WERI-Rb-1 (cell line): ENCODE measurements at regions not wholly inside any gene's neighbourhood (a gene's known extent, or its start where the extent isn't known, plus 50 kb on each side); places are given as distances from the start of the nearest gene placed in this dataset.

ENCODE experiments used
- DNase-seq: peaks from one replicate; pipeline ENCODE4 v3.0.0-alpha.2; 2020
- H3K27ac ChIP-seq: fragments of 250-450 bp; sonication (Bioruptor Pico); 2 replicates; pipeline ENCODE4 v1.5.1; 2020; ENCODE audit warnings: mild to moderate bottlenecking, moderate library complexity
- H3K27me3 ChIP-seq: fragments of 250-450 bp; sonication (Bioruptor Pico); 2 replicates; pipeline ENCODE4 v1.5.1; 2021; ENCODE audit warnings: mild to moderate bottlenecking, low read depth, moderate library complexity; ENCODE audit not compliant: insufficient read depth, severe bottlenecking
- H3K36me3 ChIP-seq: fragments of 250-450 bp; sonication (Bioruptor Pico); 2 replicates; pipeline ENCODE4 v1.5.1; 2020; ENCODE audit warnings: mild to moderate bottlenecking, moderate library complexity
- H3K4me3 ChIP-seq: 2 replicates; pipeline ENCODE4 v1.5.1; 2011; ENCODE audit warnings: low read depth, mild to moderate bottlenecking, control low read depth, low read length
- H3K9me3 ChIP-seq: fragments of 250-450 bp; sonication (Bioruptor Pico); 2 replicates; pipeline ENCODE4 v1.5.1; 2021; ENCODE audit warnings: mild to moderate bottlenecking, moderate library complexity; ENCODE audit not compliant: severe bottlenecking
- TF ChIP-seq, protein P1 (sequence below): IDR thresholded peaks from 2 replicates; pipeline ENCODE4 v1.5.1; 2011; ENCODE audit warnings: low read depth, mild to moderate bottlenecking, control low read depth, inconsistent platforms, low read length

DNA sequence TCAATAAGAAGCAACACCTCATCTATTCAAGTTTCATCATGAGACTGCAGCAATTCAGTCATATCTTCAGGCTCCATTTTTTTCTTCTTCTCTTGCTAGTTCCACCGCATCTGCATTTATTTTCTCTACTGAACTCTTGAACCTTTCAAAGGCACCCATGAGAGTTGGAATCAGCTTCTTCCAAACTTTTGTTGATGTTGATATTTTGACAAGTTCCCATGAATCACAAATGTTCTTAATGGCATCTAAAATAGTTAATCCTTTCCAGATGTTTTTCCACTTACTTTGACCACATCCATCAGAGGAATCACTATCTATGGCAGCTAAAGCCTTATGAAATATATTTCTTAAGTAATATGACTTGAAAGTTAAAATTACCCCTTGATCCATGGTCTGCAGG is 434.3 kb downstream of the GPATCH2 start:
- no peak overlapping the region for H3K4me3 ChIP-seq
- TF ChIP-seq, protein P1, sequence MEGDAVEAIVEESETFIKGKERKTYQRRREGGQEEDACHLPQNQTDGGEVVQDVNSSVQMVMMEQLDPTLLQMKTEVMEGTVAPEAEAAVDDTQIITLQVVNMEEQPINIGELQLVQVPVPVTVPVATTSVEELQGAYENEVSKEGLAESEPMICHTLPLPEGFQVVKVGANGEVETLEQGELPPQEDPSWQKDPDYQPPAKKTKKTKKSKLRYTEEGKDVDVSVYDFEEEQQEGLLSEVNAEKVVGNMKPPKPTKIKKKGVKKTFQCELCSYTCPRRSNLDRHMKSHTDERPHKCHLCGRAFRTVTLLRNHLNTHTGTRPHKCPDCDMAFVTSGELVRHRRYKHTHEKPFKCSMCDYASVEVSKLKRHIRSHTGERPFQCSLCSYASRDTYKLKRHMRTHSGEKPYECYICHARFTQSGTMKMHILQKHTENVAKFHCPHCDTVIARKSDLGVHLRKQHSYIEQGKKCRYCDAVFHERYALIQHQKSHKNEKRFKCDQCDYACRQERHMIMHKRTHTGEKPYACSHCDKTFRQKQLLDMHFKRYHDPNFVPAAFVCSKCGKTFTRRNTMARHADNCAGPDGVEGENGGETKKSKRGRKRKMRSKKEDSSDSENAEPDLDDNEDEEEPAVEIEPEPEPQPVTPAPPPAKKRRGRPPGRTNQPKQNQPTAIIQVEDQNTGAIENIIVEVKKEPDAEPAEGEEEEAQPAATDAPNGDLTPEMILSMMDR = no peak
- H3K27me3 ChIP-seq = no peaks in the 10 kb centered on the region
- no peak overlapping the region for H3K27ac ChIP-seq
- H3K9me3 ChIP-seq = no peaks in the 10 kb centered on the region
- no peaks in the 10 kb centered on the region for H3K36me3 ChIP-seq
- no peak for DNase-seq

DNA sequence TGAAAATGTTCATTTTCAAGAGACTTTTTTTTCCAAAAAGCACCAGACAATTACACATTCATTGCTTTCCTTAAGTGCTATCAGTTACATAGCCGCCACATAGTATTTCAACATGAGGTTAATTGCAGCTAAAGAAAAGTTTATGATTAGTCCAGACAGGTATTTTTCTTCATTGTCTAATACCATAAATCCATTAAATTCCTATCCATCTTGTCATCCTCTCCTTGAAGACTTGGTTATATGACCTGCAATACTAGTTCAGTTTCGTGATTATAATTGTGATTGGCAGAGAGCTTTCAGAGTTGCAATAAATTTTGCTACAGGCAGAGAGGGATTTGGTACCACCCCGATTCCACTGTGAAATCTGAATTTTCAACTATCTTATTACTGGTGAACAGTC is 437.7 kb downstream of the GPATCH2 start:
- Histone ChIP-seq H3K4me3 (no peak overlapping the region), H3K9me3 (no peaks in the 10 kb centered on the region), H3K27ac (no peak overlapping the region), H3K27me3 (no peaks in the 10 kb centered on the region), H3K36me3 (no peaks in the 10 kb centered on the region)
- no peak for DNase-seq
- TF ChIP-seq, protein P1 = no peak

DNA sequence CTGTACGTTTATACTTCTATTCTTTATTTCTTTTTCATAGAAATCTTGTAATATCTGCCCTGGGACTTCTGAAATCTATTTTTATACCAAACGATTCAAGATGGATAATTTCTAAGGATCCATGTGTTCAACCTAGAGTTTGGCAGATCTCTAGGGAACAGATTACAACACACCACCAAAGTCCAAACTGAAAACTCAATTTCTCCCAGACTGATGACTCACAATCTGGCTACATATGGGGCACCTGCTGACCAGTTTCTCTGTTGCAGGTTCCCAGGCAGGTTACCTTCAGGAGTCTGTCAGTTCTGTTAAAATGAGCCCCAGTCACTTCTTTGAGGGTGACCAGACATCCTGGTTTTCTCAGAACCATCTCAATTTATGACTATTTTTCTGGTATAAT is 439.4 kb downstream of the GPATCH2 start:
- no peak for DNase-seq
- Histone ChIP-seq H3K9me3 (no peaks in the 10 kb centered on the region), H3K27ac (no peak overlapping the region), H3K36me3 (no peaks in the 10 kb centered on the region), H3K4me3 (no peak overlapping the region), H3K27me3 (no peaks in the 10 kb centered on the region)
- TF ChIP-seq, protein P1 = no peak

DNA sequence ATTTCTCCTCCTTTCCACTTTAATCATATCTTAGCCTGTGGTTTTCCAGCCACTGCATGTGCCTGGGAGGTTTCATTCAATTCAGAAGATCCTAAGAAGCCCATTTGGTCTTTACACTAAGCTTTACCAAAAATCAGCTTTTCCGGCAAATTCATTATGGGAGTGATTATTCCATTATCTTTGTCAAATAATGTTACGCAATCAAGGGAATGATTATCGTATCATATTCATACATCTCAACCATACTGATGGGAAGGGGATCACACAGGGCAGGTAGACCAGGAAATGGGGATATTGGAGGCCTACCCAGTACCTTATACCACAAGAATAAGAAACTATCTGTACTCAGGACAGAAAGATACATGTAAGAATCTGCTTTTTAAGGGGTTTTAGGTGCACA is 440.5 kb downstream of the GPATCH2 start:
- TF ChIP-seq, protein P1 = no peak
- Histone ChIP-seq H3K36me3 (no peaks in the 10 kb centered on the region), H3K9me3 (no peaks in the 10 kb centered on the region), H3K27ac (no peak overlapping the region), H3K27me3 (no peaks in the 10 kb centered on the region), H3K4me3 (no peak overlapping the region)
- no peak for DNase-seq

DNA sequence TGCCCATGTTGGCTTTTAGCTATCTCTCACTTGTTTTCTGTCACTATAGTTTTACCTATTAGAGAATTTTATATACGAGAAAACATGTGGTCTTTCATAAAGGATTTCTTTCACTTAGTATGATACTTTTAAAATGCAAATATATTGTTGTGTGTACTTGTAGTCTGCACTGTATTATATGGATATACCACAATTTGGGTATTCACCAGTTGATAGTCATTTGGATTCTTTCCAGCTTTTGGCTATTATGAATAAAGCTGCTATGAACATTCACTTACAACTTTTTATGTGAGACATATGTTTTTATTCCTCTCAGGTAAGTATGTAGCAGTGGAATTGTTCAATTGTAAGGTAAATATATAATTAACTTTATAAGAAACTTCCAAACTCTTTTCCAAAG is 441.5 kb downstream of the GPATCH2 start:
- Histone ChIP-seq H3K4me3 (no peak overlapping the region), H3K27me3 (no peaks in the 10 kb centered on the region), H3K36me3 (no peaks in the 10 kb centered on the region), H3K27ac (no peak overlapping the region), H3K9me3 (no peaks in the 10 kb centered on the region)
- no peak for DNase-seq
- TF ChIP-seq, protein P1 = no peak
